HepG2 (cell line): ENCODE measurements at regions not wholly inside any gene's neighbourhood (a gene's known extent, or its start where the extent isn't known, plus 50 kb on each side); places are given as distances from the start of the nearest gene placed in this dataset.

Experiments used
- ATAC-seq: fragments of 200-7000 bp; cut with Tn5 transposase; 3 replicates; pipeline ENCODE4 v1.9.1; 2020; ENCODE audit warnings: mild to moderate bottlenecking, moderate library complexity
- BruUV-seq: library from RNA; stranded (reverse); fragments of 400-500 nt; replicated peaks from 2 replicates; lab custom pipeline; 2021; lab: Mats Ljungman, UMichigan
- CTCF ChIA-PET: fragments of 300-600 bp; formaldehyde crosslinking; extraction: SDS; loops from one replicate; lab custom pipeline; 2021; ENCODE audit warnings: low total read pairs, inconsistent platforms, low intra/inter-chr PET ratio; lab: Yijun Ruan, JAX
- POLR2A ChIA-PET: fragments of 350-600 bp; sonication (Branson Sonifier 250); formaldehyde crosslinking; loops from one replicate; lab custom pipeline; 2020; ENCODE audit warnings: antibody characterized with exemption, inconsistent platforms; lab: Yijun Ruan, JAX
- DNase-seq: peaks from one replicate; pipeline ENCODE4 v3.0.0-alpha.2; 2015; ENCODE audit warnings: low spot score
- FAIRE-seq: peaks from 3 replicates; lab custom pipeline; 2011; peaks lifted over from hg19 to GRCh38; lab: Jason Lieb, UNC
- H2AFZ ChIP-seq: one replicate; pipeline ENCODE4 v1.6.1; 2011; ENCODE audit warnings: low read length, inconsistent platforms
- H3K27ac ChIP-seq: fragments of 300-600 bp; 3 replicates; pipeline ENCODE4 v1.8.0; 2011; ENCODE audit warnings: mixed run types, mild to moderate bottlenecking, mixed read lengths, low read length, inconsistent platforms; ENCODE audit not compliant: insufficient read depth; ENCODE audit errors: extremely low read length
- H3K27me3 ChIP-seq, 2 experiments: fragments of 200-600 bp in 1 of 2; 2 replicates in 1 of 2; 3 replicates in 1 of 2; pipeline versions ENCODE4 v1.6.0 to v1.8.0; 2011; ENCODE audit warnings: low read length in 2 of 2, mild to moderate bottlenecking in 2 of 2, moderate library complexity in 2 of 2, inconsistent platforms in 1 of 2; ENCODE audit not compliant: insufficient read depth in 2 of 2, control insufficient read depth in 1 of 2
- H3K36me3 ChIP-seq, 2 experiments: fragments of 200-600 bp in 1 of 2; replicated peaks in 1 of 2; 2 replicates in 1 of 2; 3 replicates in 1 of 2; pipeline versions ENCODE4 v1.5.1 to v1.8.0; 2011; ENCODE audit warnings: low read length in 2 of 2, inconsistent platforms in 1 of 2; ENCODE audit not compliant: insufficient read depth in 2 of 2, control insufficient read depth in 1 of 2
- H3K4me1 ChIP-seq: 2 replicates; pipeline ENCODE4 v1.5.1; 2012; ENCODE audit warnings: low read length, inconsistent platforms; ENCODE audit not compliant: insufficient read depth
- H3K4me2 ChIP-seq: 2 replicates; pipeline ENCODE4 v1.6.0; 2011; ENCODE audit warnings: low read depth, low read length, inconsistent platforms
- H3K4me3 ChIP-seq, 3 experiments: fragments of 200-600 bp in 1 of 3; sonication (generic), shearing (Covaris generic) in 1 of 3; replicated peaks in 1 of 3; 2 replicates each; pipeline ENCODE4 v1.5.1; 2011 to 2016; ENCODE audit warnings: low read length in 3 of 3, inconsistent platforms in 2 of 3, low read depth in 2 of 3, mild to moderate bottlenecking in 2 of 3, control low read depth in 1 of 3, mixed read lengths in 1 of 3; ENCODE audit not compliant: insufficient read depth in 1 of 3
- H3K79me2 ChIP-seq: one replicate; pipeline ENCODE4 v1.6.1; 2011; ENCODE audit warnings: low read length, inconsistent platforms; ENCODE audit not compliant: insufficient read depth
- H3K9ac ChIP-seq: 2 replicates; pipeline ENCODE4 v1.6.0; 2011; ENCODE audit warnings: mild to moderate bottlenecking, low read depth, low read length, inconsistent platforms; ENCODE audit not compliant: insufficient read depth
- H3K9me3 ChIP-seq: 2 replicates; pipeline ENCODE4 v1.5.1; 2012; ENCODE audit warnings: mild to moderate bottlenecking, low read length
- H4K20me1 ChIP-seq: 2 replicates; pipeline ENCODE4 v1.6.0; 2011; ENCODE audit warnings: inconsistent platforms, mild to moderate bottlenecking, low read length, moderate library complexity; ENCODE audit not compliant: insufficient read depth
- CBX1 ChIP-seq: IDR thresholded peaks from one replicate; pipeline ENCODE4 v1.6.1; 2016; ENCODE audit warnings: antibody characterized with exemption, low read depth
- EEA1 ChIP-seq: sonication (generic); formaldehyde crosslinking; IDR thresholded peaks from 2 replicates; pipeline ENCODE4 v1.5.1; 2020; ENCODE audit warnings: mild to moderate bottlenecking, missing genetic modification reagents, borderline replicate concordance
- ESRRA ChIP-seq: sonication (generic); formaldehyde crosslinking; IDR thresholded peaks from 2 replicates; pipeline ENCODE4 v1.5.1; 2020; ENCODE audit warnings: mild to moderate bottlenecking, low read depth, missing genetic modification reagents
- HDAC2 ChIP-seq: sonication (generic); formaldehyde crosslinking; IDR thresholded peaks from 2 replicates; pipeline ENCODE4 v1.4.0; 2020; ENCODE audit warnings: missing genetic modification reagents
- HNF1B ChIP-seq: sonication (generic); formaldehyde crosslinking; IDR thresholded peaks from 2 replicates; pipeline ENCODE4 v1.5.1; 2020; ENCODE audit warnings: mild to moderate bottlenecking, moderate library complexity, missing genetic modification reagents
- KDM2A ChIP-seq: sonication (generic); formaldehyde crosslinking; IDR thresholded peaks from 2 replicates; pipeline ENCODE4 v1.4.0; 2020; ENCODE audit warnings: low read depth, missing genetic modification reagents, borderline replicate concordance
- NFKBIZ ChIP-seq: IDR thresholded peaks from 2 replicates; pipeline ENCODE4 v1.6.1; 2018; ENCODE audit warnings: missing genetic modification reagents, missing compliant biosample characterization
- PCBP1 ChIP-seq: fragments of 200-400 bp; formaldehyde crosslinking; IDR thresholded peaks from 2 replicates; pipeline ENCODE4 v1.6.1; 2017; ENCODE audit warnings: mild to moderate bottlenecking, low read depth, low read length, borderline replicate concordance
- PREB ChIP-seq: sonication (generic); formaldehyde crosslinking; IDR thresholded peaks from 2 replicates; pipeline ENCODE4 v1.4.0; 2020; ENCODE audit warnings: missing genetic modification reagents
- PRMT3 ChIP-seq: sonication (generic); formaldehyde crosslinking; IDR thresholded peaks from 2 replicates; pipeline ENCODE4 v1.8.1; 2022; ENCODE audit warnings: low read depth, mild to moderate bottlenecking, moderate library complexity, missing genetic modification reagents, borderline replicate concordance
- SRY ChIP-seq: sonication (generic); formaldehyde crosslinking; IDR thresholded peaks from 2 replicates; pipeline ENCODE4 v1.8.0; 2022; ENCODE audit warnings: mild to moderate bottlenecking, missing genetic modification reagents
- STAT5B ChIP-seq: sonication (generic); formaldehyde crosslinking; IDR thresholded peaks from 2 replicates; pipeline ENCODE4 v1.4.0; 2020; ENCODE audit warnings: missing genetic modification reagents
- ZFAT ChIP-seq: sonication (generic); formaldehyde crosslinking; conservative IDR thresholded peaks from 2 replicates; pipeline ENCODE4 v1.8.1; 2023; ENCODE audit warnings: missing genetic modification reagents, inconsistent platforms
- ZNF232 ChIP-seq: sonication (generic); formaldehyde crosslinking; IDR thresholded peaks from 2 replicates; pipeline ENCODE4 v1.4.0; 2020; ENCODE audit warnings: missing genetic modification reagents, borderline replicate concordance
- ZNF367 ChIP-seq: sonication (generic); formaldehyde crosslinking; IDR thresholded peaks from 2 replicates; pipeline ENCODE4 v1.4.0; 2020; ENCODE audit warnings: missing genetic modification reagents, borderline replicate concordance
- ZNF484 ChIP-seq: sonication (generic); formaldehyde crosslinking; IDR thresholded peaks from 2 replicates; pipeline ENCODE4 v1.5.1; 2020; ENCODE audit warnings: mild to moderate bottlenecking, low read depth, missing genetic modification reagents, borderline replicate concordance
- ZNF724P ChIP-seq: sonication (generic); formaldehyde crosslinking; IDR thresholded peaks from 2 replicates; pipeline ENCODE4 v1.8.0; 2022; ENCODE audit warnings: missing genetic modification reagents, borderline replicate concordance
- ZNF784 ChIP-seq: sonication (generic); formaldehyde crosslinking; IDR thresholded peaks from 2 replicates; pipeline ENCODE4 v1.5.1; 2020; ENCODE audit warnings: missing genetic modification reagents, mild to moderate bottlenecking, borderline replicate concordance
- ZSCAN25 ChIP-seq: sonication (generic); formaldehyde crosslinking; IDR thresholded peaks from 2 replicates; pipeline ENCODE4 v1.8.0; 2022; ENCODE audit warnings: mild to moderate bottlenecking, missing genetic modification reagents
- WGBS: methylation state at CpG from one replicate; pipeline ENCODE4 v1.1.6; 2017; ENCODE audit warnings: low lambda C conversion rate; 5-methylcytosine and 5-hydroxymethylcytosine counted together
- in situ Hi-C: cut with HindIII; loops from 2 replicates; pipeline ENCODE4 v1.10.0; 2017; ENCODE audit warnings: low pct_unique_long_range_greater_than_20kb; ENCODE audit not compliant: extremely low pct_ligation_motif_present
- intact Hi-C: fragments of 100-400 bp; cut with micrococcal nuclease; formaldehyde crosslinking; loops from one replicate; pipeline ENCODE4 v1.10.0; 2022; ENCODE audit not compliant: unreplicated experiment

GRCh38 chr11:109037856-109038780 is 373.2 kb downstream of the DDX10 start (continued):
- TF ChIP-seq HDAC2 (CRISPR knock-in tag): no peak
- TF ChIP-seq SRY (CRISPR knock-in tag): no peak
- no peak for TF ChIP-seq ESRRA (CRISPR knock-in tag)
- TF ChIP-seq EEA1: no peak
- no peak for TF ChIP-seq ZSCAN25 (CRISPR knock-in tag)
- TF ChIP-seq HNF1B (CRISPR knock-in tag): no peak
- no peak for TF ChIP-seq NFKBIZ (CRISPR knock-in tag)
- TF ChIP-seq STAT5B (CRISPR knock-in tag): no peak
- TF ChIP-seq CBX1: no peak

- Histone ChIP-seq H3K27ac (no peak overlapping the region), H3K9ac (no peak overlapping the region), H3K4me1 (no peaks in the 10 kb centered on the region), H3K36me3 (no peaks in the 10 kb centered on the region), H3K79me2 (no peaks in the 10 kb centered on the region), H3K4me2 (no peak overlapping the region), H2AFZ (no peak overlapping the region), H4K20me1 (no peaks in the 10 kb centered on the region), H3K9me3 (no peaks in the 10 kb centered on the region), H3K27me3 (no peaks in the 10 kb centered on the region), H3K4me3 (no peak overlapping the region)
- POLR2A ChIA-PET: no interaction called here
- FAIRE-seq (no peak), DNase-seq (no peak), ATAC-seq (no peak)
- in situ Hi-C loops: no loop called here
- CTCF ChIA-PET: no interaction called here
- no TSS peak for BruUV-seq
- 22% methylated on average over 2 of the region's 2 CpGs for WGBS
- intact Hi-C loops: loop anchor here (5.0 kb wide), 1 partner anchor 658 kb away; no protein-coding TSS in a partner anchor
- no peak for TF ChIP-seq ZNF232
- TF ChIP-seq ZNF784 (CRISPR knock-in tag): no peak
- TF ChIP-seq PREB (CRISPR knock-in tag): no peak
- TF ChIP-seq ZFAT: no peak
- no peak for TF ChIP-seq ZNF724P (CRISPR knock-in tag)
- TF ChIP-seq PCBP1: no peak
- no peak for TF ChIP-seq ZNF484
- TF ChIP-seq PRMT3: no peak
- TF ChIP-seq ZNF367: no peak
- no peak for TF ChIP-seq KDM2A (CRISPR knock-in tag)
These were observed 374.7 kb downstream of the DDX10 start for GRCh38 chr11:109039611-109040010.
